OCI-LY7 (cell line): ENCODE measurements at regions not wholly inside any gene's neighbourhood (a gene's known extent, or its start where the extent isn't known, plus 50 kb on each side); places are given as distances from the start of the nearest gene placed in this dataset.

Source experiments
- CTCF ChIP-seq: fragments of 200-600 bp; sonication (generic); conservative IDR thresholded peaks from 2 replicates; pipeline ENCODE4 v1.5.1; 2014; ENCODE audit warnings: mild to moderate bottlenecking, antibody characterized with exemption, low read length, moderate library complexity, mixed read lengths
- EZH2phosphoT487 ChIP-seq: fragments of 200-600 bp; sonication (generic); IDR thresholded peaks from 2 replicates; pipeline ENCODE4 v1.6.1; 2018; ENCODE audit warnings: low read depth, borderline replicate concordance, mild to moderate bottlenecking, mixed run types, antibody characterized with exemption, low read length, moderate library complexity, mixed read lengths

GRCh38 chr10:85098835-85099521, 770.6 kb downstream of the CCSER2 start:
- TF ChIP-seq CTCF (no peak), EZH2phosphoT487 (no peak)
